ENCODE measurements at regions not wholly inside any gene's neighbourhood (a gene's known extent, or its start where the extent isn't known, plus 50 kb on each side); places are given as distances from the start of the nearest gene placed in this dataset.

DNA sequence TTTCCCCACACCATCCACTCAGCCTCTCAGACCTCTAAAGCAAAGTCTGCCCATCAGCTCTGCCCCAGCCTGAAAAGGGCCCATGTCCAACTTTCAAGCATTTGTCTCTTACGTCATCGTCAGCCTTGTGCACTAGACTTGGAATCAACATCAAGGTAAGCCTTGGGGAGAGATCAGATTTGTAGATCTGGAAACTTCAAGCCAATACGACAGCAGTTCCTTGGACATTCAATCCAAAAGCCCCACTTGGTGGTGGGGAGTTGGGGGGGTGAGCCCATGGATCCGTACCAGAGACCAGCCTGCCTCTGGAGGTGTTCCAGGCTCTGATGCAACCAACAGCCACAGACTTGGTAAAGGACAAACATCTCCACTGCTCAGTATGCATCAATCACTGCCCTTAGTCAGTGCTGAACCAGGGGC, 206.8 kb upstream of the MEIS1 start:
- TF ChIP-seq, protein P1, sequence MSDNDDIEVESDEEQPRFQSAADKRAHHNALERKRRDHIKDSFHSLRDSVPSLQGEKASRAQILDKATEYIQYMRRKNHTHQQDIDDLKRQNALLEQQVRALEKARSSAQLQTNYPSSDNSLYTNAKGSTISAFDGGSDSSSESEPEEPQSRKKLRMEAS (CRISPR knock-in tag; IDR thresholded peaks at IDR 0.05), result no peak
- TF ChIP-seq ZNF121 (CRISPR knock-in tag; IDR thresholded peaks at IDR 0.05) (no peak), FOXK1 (CRISPR knock-in tag; IDR thresholded peaks at IDR 0.05) (no peak), TCF7 (CRISPR knock-in tag; IDR thresholded peaks at IDR 0.05; ENCODE audit: low read depth) (no peak), NFE2L1 (CRISPR knock-in tag; IDR thresholded peaks at IDR 0.05) (no peak), MXD4 (CRISPR knock-in tag; IDR thresholded peaks at IDR 0.05; ENCODE audit: borderline replicate concordance) (no peak), CREM (CRISPR knock-in tag; IDR thresholded peaks at IDR 0.05) (no peak), KAT7 (CRISPR knock-in tag; IDR thresholded peaks at IDR 0.05; ENCODE audit: borderline replicate concordance) (no peak)
- TF ChIP-seq, protein P2, sequence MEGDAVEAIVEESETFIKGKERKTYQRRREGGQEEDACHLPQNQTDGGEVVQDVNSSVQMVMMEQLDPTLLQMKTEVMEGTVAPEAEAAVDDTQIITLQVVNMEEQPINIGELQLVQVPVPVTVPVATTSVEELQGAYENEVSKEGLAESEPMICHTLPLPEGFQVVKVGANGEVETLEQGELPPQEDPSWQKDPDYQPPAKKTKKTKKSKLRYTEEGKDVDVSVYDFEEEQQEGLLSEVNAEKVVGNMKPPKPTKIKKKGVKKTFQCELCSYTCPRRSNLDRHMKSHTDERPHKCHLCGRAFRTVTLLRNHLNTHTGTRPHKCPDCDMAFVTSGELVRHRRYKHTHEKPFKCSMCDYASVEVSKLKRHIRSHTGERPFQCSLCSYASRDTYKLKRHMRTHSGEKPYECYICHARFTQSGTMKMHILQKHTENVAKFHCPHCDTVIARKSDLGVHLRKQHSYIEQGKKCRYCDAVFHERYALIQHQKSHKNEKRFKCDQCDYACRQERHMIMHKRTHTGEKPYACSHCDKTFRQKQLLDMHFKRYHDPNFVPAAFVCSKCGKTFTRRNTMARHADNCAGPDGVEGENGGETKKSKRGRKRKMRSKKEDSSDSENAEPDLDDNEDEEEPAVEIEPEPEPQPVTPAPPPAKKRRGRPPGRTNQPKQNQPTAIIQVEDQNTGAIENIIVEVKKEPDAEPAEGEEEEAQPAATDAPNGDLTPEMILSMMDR (IDR thresholded peaks at IDR 0.05), result no peak
- TF ChIP-seq, protein P3, sequence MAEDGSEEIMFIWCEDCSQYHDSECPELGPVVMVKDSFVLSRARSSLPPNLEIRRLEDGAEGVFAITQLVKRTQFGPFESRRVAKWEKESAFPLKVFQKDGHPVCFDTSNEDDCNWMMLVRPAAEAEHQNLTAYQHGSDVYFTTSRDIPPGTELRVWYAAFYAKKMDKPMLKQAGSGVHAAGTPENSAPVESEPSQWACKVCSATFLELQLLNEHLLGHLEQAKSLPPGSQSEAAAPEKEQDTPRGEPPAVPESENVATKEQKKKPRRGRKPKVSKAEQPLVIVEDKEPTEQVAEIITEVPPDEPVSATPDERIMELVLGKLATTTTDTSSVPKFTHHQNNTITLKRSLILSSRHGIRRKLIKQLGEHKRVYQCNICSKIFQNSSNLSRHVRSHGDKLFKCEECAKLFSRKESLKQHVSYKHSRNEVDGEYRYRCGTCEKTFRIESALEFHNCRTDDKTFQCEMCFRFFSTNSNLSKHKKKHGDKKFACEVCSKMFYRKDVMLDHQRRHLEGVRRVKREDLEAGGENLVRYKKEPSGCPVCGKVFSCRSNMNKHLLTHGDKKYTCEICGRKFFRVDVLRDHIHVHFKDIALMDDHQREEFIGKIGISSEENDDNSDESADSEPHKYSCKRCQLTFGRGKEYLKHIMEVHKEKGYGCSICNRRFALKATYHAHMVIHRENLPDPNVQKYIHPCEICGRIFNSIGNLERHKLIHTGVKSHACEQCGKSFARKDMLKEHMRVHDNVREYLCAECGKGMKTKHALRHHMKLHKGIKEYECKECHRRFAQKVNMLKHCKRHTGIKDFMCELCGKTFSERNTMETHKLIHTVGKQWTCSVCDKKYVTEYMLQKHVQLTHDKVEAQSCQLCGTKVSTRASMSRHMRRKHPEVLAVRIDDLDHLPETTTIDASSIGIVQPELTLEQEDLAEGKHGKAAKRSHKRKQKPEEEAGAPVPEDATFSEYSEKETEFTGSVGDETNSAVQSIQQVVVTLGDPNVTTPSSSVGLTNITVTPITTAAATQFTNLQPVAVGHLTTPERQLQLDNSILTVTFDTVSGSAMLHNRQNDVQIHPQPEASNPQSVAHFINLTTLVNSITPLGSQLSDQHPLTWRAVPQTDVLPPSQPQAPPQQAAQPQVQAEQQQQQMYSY (CRISPR knock-in tag; IDR thresholded peaks at IDR 0.05), result no peak
- TF ChIP-seq, protein P4, sequence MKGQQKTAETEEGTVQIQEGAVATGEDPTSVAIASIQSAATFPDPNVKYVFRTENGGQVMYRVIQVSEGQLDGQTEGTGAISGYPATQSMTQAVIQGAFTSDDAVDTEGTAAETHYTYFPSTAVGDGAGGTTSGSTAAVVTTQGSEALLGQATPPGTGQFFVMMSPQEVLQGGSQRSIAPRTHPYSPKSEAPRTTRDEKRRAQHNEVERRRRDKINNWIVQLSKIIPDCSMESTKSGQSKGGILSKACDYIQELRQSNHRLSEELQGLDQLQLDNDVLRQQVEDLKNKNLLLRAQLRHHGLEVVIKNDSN (CRISPR knock-in tag; IDR thresholded peaks at IDR 0.05), result no peak

All from WTC11 (cell line).